SK-N-SH (cell line): ENCODE measurements at regions not wholly inside any gene's neighbourhood (a gene's known extent, or its start where the extent isn't known, plus 50 kb on each side); places are given as distances from the start of the nearest gene placed in this dataset.

Source experiments
- CTCF ChIA-PET: fragments of 300-600, 350-600 bp; formaldehyde crosslinking; extraction: SDS; loops from one replicate; lab custom pipeline; 2021; lab: Yijun Ruan, JAX
- POLR2A ChIA-PET: fragments of 350-600 bp; sonication (Branson Sonifier 250); formaldehyde crosslinking; extraction: SDS; loops from one replicate; lab custom pipeline; 2020; ENCODE audit warnings: antibody characterized with exemption, inconsistent platforms; lab: Yijun Ruan, JAX
- DNase-seq: peaks from one replicate; pipeline ENCODE4 v3.0.0; 2012
- H2AFZ ChIP-seq: fragments of 200-600 bp; sonication (generic); 2 replicates; pipeline ENCODE4 v1.8.1; 2016; ENCODE audit warnings: antibody characterized with exemption, mild to moderate bottlenecking, low read depth
- H3F3A ChIP-seq: fragments of 200-600 bp; sonication (generic); replicated peaks from 2 replicates; pipeline ENCODE3; 2016; ENCODE audit warnings: antibody characterized with exemption, mild to moderate bottlenecking; ENCODE audit not compliant: insufficient read depth
- H3K27ac ChIP-seq, 2 experiments: fragments of 200-500 bp in 1 of 2; fragments of 200-600 bp in 1 of 2; sonication (Bioruptor generic) in 1 of 2; sonication (generic), shearing (Covaris generic) in 1 of 2; 2 replicates each; pipeline versions ENCODE4 v1.5.1 to v1.6.1; 2014 to 2016; ENCODE audit warnings: low read depth in 2 of 2, inconsistent platforms in 1 of 2, low read length in 1 of 2, mild to moderate bottlenecking in 1 of 2, mixed read lengths in 1 of 2
- H3K27me3 ChIP-seq: fragments of 200-600 bp; sonication (generic), shearing (Covaris generic); 2 replicates; pipeline ENCODE4 v1.6.1; 2016; ENCODE audit warnings: mixed run types; ENCODE audit not compliant: insufficient read depth
- H3K36me3 ChIP-seq, 2 experiments: fragments of 200-500 bp in 1 of 2; fragments of 200-600 bp in 1 of 2; sonication (Bioruptor generic) in 1 of 2; sonication (generic) in 1 of 2; replicated peaks in 1 of 2; 2 replicates each; pipeline versions ENCODE3 to v1.5.1; 2014 to 2016; ENCODE audit warnings: low read length in 1 of 2, mild to moderate bottlenecking in 1 of 2; ENCODE audit not compliant: insufficient read depth in 2 of 2, control insufficient read depth in 1 of 2
- H3K4me1 ChIP-seq, 2 experiments: fragments of 200-500 bp in 1 of 2; fragments of 200-600 bp in 1 of 2; sonication (Bioruptor generic) in 1 of 2; sonication (generic), shearing (Covaris generic) in 1 of 2; 2 replicates each; pipeline versions ENCODE4 v1.5.1 to v1.6.1; 2014 to 2016; ENCODE audit warnings: low read depth in 1 of 2, low read length in 1 of 2, mixed run types in 1 of 2; ENCODE audit not compliant: insufficient read depth in 2 of 2, control insufficient read depth in 1 of 2
- H3K4me2 ChIP-seq: fragments of 200-600 bp; sonication (generic), shearing (Covaris generic); 2 replicates; pipeline ENCODE4 v1.6.1; 2017; ENCODE audit warnings: mixed run types
- H3K4me3 ChIP-seq, 2 experiments: fragments of 200-500 bp in 1 of 2; fragments of 200-600 bp in 1 of 2; sonication (Bioruptor generic) in 1 of 2; sonication (generic), shearing (Covaris generic) in 1 of 2; 2 replicates each; pipeline versions ENCODE4 v1.5.1 to v1.8.1; 2014 to 2016; ENCODE audit warnings: low read depth in 2 of 2, inconsistent platforms in 1 of 2, low read length in 1 of 2, mild to moderate bottlenecking in 1 of 2, mixed read lengths in 1 of 2, moderate library complexity in 1 of 2
- H3K79me2 ChIP-seq: fragments of 200-600 bp; sonication (generic); 2 replicates; pipeline ENCODE4 v1.8.1; 2017; ENCODE audit warnings: mild to moderate bottlenecking; ENCODE audit not compliant: insufficient read depth
- H3K9ac ChIP-seq: fragments of 200-600 bp; sonication (generic); 2 replicates; pipeline ENCODE4 v1.6.1; 2017; ENCODE audit warnings: mixed run types
- H3K9me2 ChIP-seq: fragments of 200-600 bp; sonication (generic); 2 replicates; pipeline ENCODE4 v1.6.1; 2017; ENCODE audit warnings: mixed run types
- H3K9me3 ChIP-seq: fragments of 200-600 bp; sonication (generic); 2 replicates; pipeline ENCODE4 v1.6.1; 2017; ENCODE audit warnings: mixed run types, mild to moderate bottlenecking, moderate library complexity
- H4K20me1 ChIP-seq: fragments of 200-600 bp; sonication (generic); 2 replicates; pipeline ENCODE4 v1.6.1; 2017; ENCODE audit warnings: mild to moderate bottlenecking, mixed run types; ENCODE audit not compliant: insufficient read depth
- CHD2 ChIP-seq: fragments of 150-350 bp; IDR thresholded peaks from 2 replicates; pipeline ENCODE4 v1.6.1; 2018; ENCODE audit warnings: low read length; ENCODE audit not compliant: partially characterized antibody
- FOXJ3 ChIP-seq: sonication (generic); formaldehyde crosslinking; IDR thresholded peaks from 2 replicates; pipeline ENCODE4 v1.5.1; 2020; ENCODE audit warnings: mild to moderate bottlenecking, missing genetic modification reagents
- FOXM1 ChIP-seq: IDR thresholded peaks from 2 replicates; pipeline ENCODE4 v1.4.0; 2012; ENCODE audit warnings: low read depth, mild to moderate bottlenecking
- GATA2 ChIP-seq: sonication (generic); formaldehyde crosslinking; IDR thresholded peaks from 2 replicates; pipeline ENCODE4 v1.5.0; 2020; ENCODE audit warnings: mild to moderate bottlenecking, missing genetic modification reagents
- MEF2A ChIP-seq: IDR thresholded peaks from 2 replicates; pipeline ENCODE4 v1.4.0; 2012; ENCODE audit warnings: low read depth, borderline replicate concordance
- MXI1 ChIP-seq: IDR thresholded peaks from 2 replicates; pipeline ENCODE4 v1.6.1; 2012; ENCODE audit warnings: mild to moderate bottlenecking, low read depth, low read length, improper control_type of control experiment
- POLR2AphosphoS5 ChIP-seq: IDR thresholded peaks from 2 replicates; pipeline ENCODE4 v1.6.1; 2012; ENCODE audit warnings: low read depth, low read length
- USF1 ChIP-seq: IDR thresholded peaks from 2 replicates; pipeline ENCODE4 v1.4.0; 2012; ENCODE audit warnings: low read depth, borderline replicate concordance
- USF2 ChIP-seq: fragments of 150-350 bp; IDR thresholded peaks from 2 replicates; pipeline ENCODE4 v1.6.1; 2017; ENCODE audit warnings: antibody characterized with exemption, low read length, low read depth, borderline replicate concordance
- WGBS: methylation state at CpG from one replicate; pipeline ENCODE4 v1.1.6; 2017; ENCODE audit warnings: low lambda C conversion rate; 5-methylcytosine and 5-hydroxymethylcytosine counted together
- TF ChIP-seq, protein P1 (sequence below): IDR thresholded peaks from 2 replicates; pipeline ENCODE4; 2012
- TF ChIP-seq, protein P2 (sequence below): fragments of 150-350 bp; IDR thresholded peaks from 2 replicates; pipeline ENCODE4 v1.6.1; 2016; ENCODE audit warnings: mild to moderate bottlenecking, low read depth, low read length

GRCh38 chr6:149179431-149179830 lies 138.1 kb upstream of the TAB2 start:
- Histone ChIP-seq H3K9me2 (no peaks in the 10 kb centered on the region), H3K79me2 (no peaks in the 10 kb centered on the region), H3K36me3 (no peaks in the 10 kb centered on the region), H3K4me2 (no peak overlapping the region), H3K9me3 (no peaks in the 10 kb centered on the region), H3F3A (no peaks in the 10 kb centered on the region), H3K27ac (no peak overlapping the region), H2AFZ (no peak overlapping the region), H4K20me1 (no peaks in the 10 kb centered on the region)
- no peak for DNase-seq
- POLR2A ChIA-PET, result no interaction called here
- no peak for TF ChIP-seq FOXJ3 (CRISPR knock-in tag)
- TF ChIP-seq USF1, result no peak
- no peak for TF ChIP-seq POLR2AphosphoS5
- no peak for TF ChIP-seq CHD2
- TF ChIP-seq, protein P1, sequence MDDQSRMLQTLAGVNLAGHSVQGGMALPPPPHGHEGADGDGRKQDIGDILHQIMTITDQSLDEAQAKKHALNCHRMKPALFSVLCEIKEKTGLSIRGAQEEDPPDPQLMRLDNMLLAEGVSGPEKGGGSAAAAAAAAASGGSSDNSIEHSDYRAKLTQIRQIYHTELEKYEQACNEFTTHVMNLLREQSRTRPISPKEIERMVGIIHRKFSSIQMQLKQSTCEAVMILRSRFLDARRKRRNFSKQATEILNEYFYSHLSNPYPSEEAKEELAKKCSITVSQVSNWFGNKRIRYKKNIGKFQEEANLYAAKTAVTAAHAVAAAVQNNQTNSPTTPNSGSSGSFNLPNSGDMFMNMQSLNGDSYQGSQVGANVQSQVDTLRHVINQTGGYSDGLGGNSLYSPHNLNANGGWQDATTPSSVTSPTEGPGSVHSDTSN, result no peak
- no peak for TF ChIP-seq MEF2A
- no peak for TF ChIP-seq GATA2 (CRISPR knock-in tag)
- TF ChIP-seq, all 33 proteins: peak for 0
- Histone ChIP-seq H3K27me3 (no peaks in the 10 kb centered on the region), H3K4me3 (no peak overlapping the region), H3K4me1 (no peaks in the 10 kb centered on the region), H3K9ac (no peak overlapping the region)
- 59% methylated on average over 1 of the region's 1 CpG for WGBS
- CTCF ChIA-PET, result no interaction called here

DNA sequence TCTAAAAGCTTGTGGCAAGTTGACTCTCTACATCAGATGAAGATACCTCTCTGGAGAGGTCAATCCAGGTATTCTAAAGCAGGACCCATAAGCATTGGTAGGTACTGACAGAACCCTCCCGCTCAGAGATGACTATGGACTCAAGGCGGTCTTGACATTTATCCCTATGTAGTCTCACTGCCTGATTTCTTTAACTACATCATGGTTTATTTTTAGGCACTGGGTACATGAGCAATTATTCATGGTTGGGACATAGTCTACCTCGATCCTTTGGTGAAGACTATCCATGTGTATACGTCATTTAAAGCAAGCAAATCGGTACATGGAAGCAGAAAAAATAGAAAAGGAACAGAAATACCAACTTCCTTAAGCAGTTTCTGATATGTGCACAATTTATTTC lies 136.2 kb upstream of the TAB2 start:
- DNase-seq, result no peak
- Histone ChIP-seq H3F3A (no peaks in the 10 kb centered on the region), H3K36me3 (no peaks in the 10 kb centered on the region), H3K27ac (no peak overlapping the region), H3K4me2 (no peak overlapping the region), H3K9me2 (no peaks in the 10 kb centered on the region), H2AFZ (no peak overlapping the region), H3K27me3 (no peaks in the 10 kb centered on the region), H3K79me2 (no peaks in the 10 kb centered on the region), H3K9ac (no peak overlapping the region), H3K4me1 (no peaks in the 10 kb centered on the region), H3K9me3 (no peaks in the 10 kb centered on the region; the same call in 1 of the 2 replicates), H4K20me1 (no peaks in the 10 kb centered on the region), H3K4me3 (no peak overlapping the region)
- 87% methylated on average over 5 of the region's 5 CpGs for WGBS
- ChIA-PET CTCF (interaction anchor here (1.0 kb wide), 1 partner anchor 99 kb away, joined by 3 read pairs; no protein-coding TSS in a partner anchor), POLR2A (no interaction called here)
- TF ChIP-seq FOXM1 (no peak), USF2 (no peak), POLR2AphosphoS5 (no peak), MXI1 (no peak)
- TF ChIP-seq, protein P2, sequence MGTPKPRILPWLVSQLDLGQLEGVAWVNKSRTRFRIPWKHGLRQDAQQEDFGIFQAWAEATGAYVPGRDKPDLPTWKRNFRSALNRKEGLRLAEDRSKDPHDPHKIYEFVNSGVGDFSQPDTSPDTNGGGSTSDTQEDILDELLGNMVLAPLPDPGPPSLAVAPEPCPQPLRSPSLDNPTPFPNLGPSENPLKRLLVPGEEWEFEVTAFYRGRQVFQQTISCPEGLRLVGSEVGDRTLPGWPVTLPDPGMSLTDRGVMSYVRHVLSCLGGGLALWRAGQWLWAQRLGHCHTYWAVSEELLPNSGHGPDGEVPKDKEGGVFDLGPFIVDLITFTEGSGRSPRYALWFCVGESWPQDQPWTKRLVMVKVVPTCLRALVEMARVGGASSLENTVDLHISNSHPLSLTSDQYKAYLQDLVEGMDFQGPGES, result no peak
